ENCODE measurements at regions not wholly inside any gene's neighbourhood (a gene's known extent, or its start where the extent isn't known, plus 50 kb on each side); places are given as distances from the start of the nearest gene placed in this dataset.

- no peaks in the 10 kb centered on the region for H4K20me1 ChIP-seq (ENCODE audit: insufficient read depth, low read depth, low read length)
- H2AFZ ChIP-seq (ENCODE audit: low read length), result no peak overlapping the region
- H3K36me3 ChIP-seq (ENCODE audit: insufficient read depth, low read length), result no peaks in the 10 kb centered on the region
- no peak for DNase-seq
- H3K9me2 ChIP-seq (replicated peaks; ENCODE audit: insufficient read depth, low read length), result no peaks in the 10 kb centered on the region
- H3K4me3 ChIP-seq (ENCODE audit: low read length), result no peak overlapping the region
- no peak overlapping the region for H3K27ac ChIP-seq (ENCODE audit: low read length)
- H3K79me2 ChIP-seq (ENCODE audit: low read length), result no peaks in the 10 kb centered on the region
- H3K4me2 ChIP-seq (ENCODE audit: low read depth, low read length, poor library complexity, severe bottlenecking), result no peak overlapping the region
- H3K9me3 ChIP-seq (ENCODE audit: low read length), result no peaks in the 10 kb centered on the region
- H3K27me3 ChIP-seq (ENCODE audit: low read length), result no peaks in the 10 kb centered on the region
- no peaks in the 10 kb centered on the region for H3K4me1 ChIP-seq (ENCODE audit: low read length)
- no peak overlapping the region for H3K9ac ChIP-seq (ENCODE audit: low read length)
Observed at GRCh38 chr18:25633563-25633962, 281.6 kb upstream of the ZNF521 start.

DNA sequence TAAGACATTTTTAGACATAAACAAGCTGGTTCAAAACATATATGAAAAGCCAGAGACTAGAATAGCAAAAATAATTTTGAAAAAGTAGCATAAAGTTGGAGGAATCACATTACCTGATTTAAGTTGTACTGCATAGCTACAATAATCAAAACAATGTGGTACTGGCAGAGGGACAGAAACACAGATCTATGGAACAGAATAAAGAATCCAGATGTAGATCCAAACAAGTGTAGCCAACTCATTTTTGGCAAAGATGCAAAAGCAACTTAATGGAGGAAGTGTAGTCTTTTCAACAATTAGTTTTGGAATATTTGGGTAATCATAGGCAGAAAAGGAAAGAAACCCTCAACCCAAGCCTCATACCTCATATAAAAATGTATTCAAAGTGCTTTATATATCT, 278.7 kb upstream of the ZNF521 start:
- no peak overlapping the region for H3K4me3 ChIP-seq (ENCODE audit: low read length)
- no peak overlapping the region for H3K4me2 ChIP-seq (ENCODE audit: low read depth, low read length, poor library complexity, severe bottlenecking)
- no peaks in the 10 kb centered on the region for H4K20me1 ChIP-seq (ENCODE audit: insufficient read depth, low read depth, low read length)
- no peaks in the 10 kb centered on the region for H3K9me2 ChIP-seq (replicated peaks; ENCODE audit: insufficient read depth, low read length)
- no peak for DNase-seq
- H3K27me3 ChIP-seq (ENCODE audit: low read length), result no peaks in the 10 kb centered on the region
- H3K27ac ChIP-seq (ENCODE audit: low read length), result no peak overlapping the region
- no peak overlapping the region for H2AFZ ChIP-seq (ENCODE audit: low read length)
- H3K79me2 ChIP-seq (ENCODE audit: low read length), result no peaks in the 10 kb centered on the region
- no peaks in the 10 kb centered on the region for H3K36me3 ChIP-seq (ENCODE audit: insufficient read depth, low read length)
- H3K9ac ChIP-seq (ENCODE audit: low read length), result no peak overlapping the region
- peaks cover 7% of the 10 kb centered on the region for H3K9me3 ChIP-seq (ENCODE audit: low read length)
- H3K4me1 ChIP-seq (ENCODE audit: low read length), result no peaks in the 10 kb centered on the region

DNA sequence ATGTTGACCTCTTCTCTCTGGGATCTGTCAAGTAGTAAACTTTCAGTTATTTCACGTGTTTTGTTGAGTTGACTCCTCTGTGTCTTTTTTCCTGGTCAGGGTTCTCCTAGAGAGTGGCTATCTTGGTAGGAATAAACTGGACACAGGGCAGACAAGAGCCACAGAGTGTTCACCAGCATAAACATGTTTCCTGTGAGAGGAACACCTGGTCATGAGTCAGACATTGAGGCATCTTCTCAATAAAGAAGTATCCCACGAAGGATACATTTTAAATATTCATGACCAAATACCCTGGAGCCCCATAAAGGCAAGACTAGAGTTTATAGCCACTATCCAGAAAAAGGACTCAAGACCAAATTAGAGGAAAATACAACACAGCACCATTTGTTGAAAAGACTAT, 269.7 kb upstream of the ZNF521 start:
- Histone ChIP-seq H3K9me3 (ENCODE audit: low read length) (peaks cover 4% of the 10 kb centered on the region; the same call in 1 of the 2 replicates), H3K36me3 (ENCODE audit: insufficient read depth, low read length) (no peaks in the 10 kb centered on the region), H3K79me2 (ENCODE audit: low read length) (no peaks in the 10 kb centered on the region), H3K27ac (ENCODE audit: low read length) (no peak overlapping the region), H2AFZ (ENCODE audit: low read length) (no peak overlapping the region), H3K4me3 (ENCODE audit: low read length) (no peak overlapping the region), H3K27me3 (ENCODE audit: low read length) (no peaks in the 10 kb centered on the region), H4K20me1 (ENCODE audit: insufficient read depth, low read depth, low read length) (no peaks in the 10 kb centered on the region), H3K4me1 (ENCODE audit: low read length) (no peaks in the 10 kb centered on the region), H3K9me2 (replicated peaks; ENCODE audit: insufficient read depth, low read length) (no peaks in the 10 kb centered on the region), H3K4me2 (ENCODE audit: low read depth, low read length, poor library complexity, severe bottlenecking) (no peak overlapping the region), H3K9ac (ENCODE audit: low read length) (no peak overlapping the region)
- DNase-seq, result no peak

DNA sequence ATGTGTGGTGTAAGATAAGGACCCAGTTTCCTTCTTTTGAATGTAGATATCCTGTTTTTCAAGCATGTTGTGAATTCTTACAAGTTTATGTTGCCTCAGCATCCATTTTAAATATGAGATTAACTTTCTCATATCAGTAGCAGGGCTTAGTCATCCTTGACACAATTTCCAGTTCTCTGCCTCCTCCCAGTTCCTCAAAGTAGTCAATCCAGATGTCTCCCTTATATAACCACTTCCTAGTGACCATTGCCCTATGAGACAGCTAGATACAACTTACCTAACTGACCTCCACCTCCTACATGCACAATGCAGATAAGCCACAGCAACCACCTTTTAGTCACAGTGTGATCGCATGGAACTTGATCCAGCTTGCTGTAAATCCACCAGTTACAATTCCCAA, 269.2 kb upstream of the ZNF521 start:
- no peak for DNase-seq
- Histone ChIP-seq H3K36me3 (ENCODE audit: insufficient read depth, low read length) (no peaks in the 10 kb centered on the region), H3K27me3 (ENCODE audit: low read length) (no peaks in the 10 kb centered on the region), H3K4me3 (ENCODE audit: low read length) (no peak overlapping the region), H3K79me2 (ENCODE audit: low read length) (no peaks in the 10 kb centered on the region), H4K20me1 (ENCODE audit: insufficient read depth, low read depth, low read length) (no peaks in the 10 kb centered on the region), H3K9me3 (ENCODE audit: low read length) (peaks cover 2% of the 10 kb centered on the region; the same call in 1 of the 2 replicates), H3K4me1 (ENCODE audit: low read length) (no peaks in the 10 kb centered on the region), H3K27ac (ENCODE audit: low read length) (no peak overlapping the region), H2AFZ (ENCODE audit: low read length) (no peak overlapping the region), H3K9ac (ENCODE audit: low read length) (no peak overlapping the region), H3K4me2 (ENCODE audit: low read depth, low read length, poor library complexity, severe bottlenecking) (no peak overlapping the region), H3K9me2 (replicated peaks; ENCODE audit: insufficient read depth, low read length) (no peaks in the 10 kb centered on the region)

- DNase-seq, result no peak
- Histone ChIP-seq H3K9ac (ENCODE audit: low read length) (no peak overlapping the region), H3K4me2 (ENCODE audit: low read depth, low read length, poor library complexity, severe bottlenecking) (no peak overlapping the region), H3K4me1 (ENCODE audit: low read length) (no peaks in the 10 kb centered on the region), H2AFZ (ENCODE audit: low read length) (no peak overlapping the region), H4K20me1 (ENCODE audit: insufficient read depth, low read depth, low read length) (no peaks in the 10 kb centered on the region), H3K27me3 (ENCODE audit: low read length) (no peaks in the 10 kb centered on the region), H3K36me3 (ENCODE audit: insufficient read depth, low read length) (no peaks in the 10 kb centered on the region), H3K4me3 (ENCODE audit: low read length) (no peak overlapping the region), H3K79me2 (ENCODE audit: low read length) (no peaks in the 10 kb centered on the region), H3K9me3 (ENCODE audit: low read length) (no peaks in the 10 kb centered on the region), H3K27ac (ENCODE audit: low read length) (no peak overlapping the region), H3K9me2 (replicated peaks; ENCODE audit: insufficient read depth, low read length) (no peaks in the 10 kb centered on the region)
Observed at GRCh38 chr18:25614168-25614567, 262.2 kb upstream of the ZNF521 start.

- no peak for DNase-seq
- H4K20me1 ChIP-seq (ENCODE audit: insufficient read depth, low read depth, low read length), result no peaks in the 10 kb centered on the region
Observed at GRCh38 chr18:25612466-25612865, 260.5 kb upstream of the ZNF521 start.

GRCh38 chr18:25608091-25608490, 256.1 kb upstream of the ZNF521 start:
- Histone ChIP-seq H3K4me2 (ENCODE audit: low read depth, low read length, poor library complexity, severe bottlenecking) (no peak overlapping the region), H3K79me2 (ENCODE audit: low read length) (no peaks in the 10 kb centered on the region), H3K27me3 (ENCODE audit: low read length) (no peaks in the 10 kb centered on the region), H2AFZ (ENCODE audit: low read length) (no peak overlapping the region), H4K20me1 (ENCODE audit: insufficient read depth, low read depth, low read length) (no peaks in the 10 kb centered on the region), H3K27ac (ENCODE audit: low read length) (no peak overlapping the region), H3K9ac (ENCODE audit: low read length) (no peak overlapping the region), H3K9me3 (ENCODE audit: low read length) (no peaks in the 10 kb centered on the region), H3K9me2 (replicated peaks; ENCODE audit: insufficient read depth, low read length) (no peaks in the 10 kb centered on the region), H3K4me3 (ENCODE audit: low read length) (no peak overlapping the region), H3K36me3 (ENCODE audit: insufficient read depth, low read length) (no peaks in the 10 kb centered on the region), H3K4me1 (ENCODE audit: low read length) (no peaks in the 10 kb centered on the region)
- no peak for DNase-seq

More at GRCh38 chr18:25612466-25612865, 260.5 kb upstream of the ZNF521 start:
- no peak overlapping the region for H3K4me3 ChIP-seq (ENCODE audit: low read length)
- H3K4me2 ChIP-seq (ENCODE audit: low read depth, low read length, poor library complexity, severe bottlenecking), result no peak overlapping the region
- no peak overlapping the region for H2AFZ ChIP-seq (ENCODE audit: low read length)
- no peaks in the 10 kb centered on the region for H3K4me1 ChIP-seq (ENCODE audit: low read length)
- H3K36me3 ChIP-seq (ENCODE audit: insufficient read depth, low read length), result no peaks in the 10 kb centered on the region
- no peaks in the 10 kb centered on the region for H3K79me2 ChIP-seq (ENCODE audit: low read length)
- no peaks in the 10 kb centered on the region for H3K9me2 ChIP-seq (replicated peaks; ENCODE audit: insufficient read depth, low read length)
- H3K9ac ChIP-seq (ENCODE audit: low read length), result no peak overlapping the region
- no peaks in the 10 kb centered on the region for H3K9me3 ChIP-seq (ENCODE audit: low read length)
- H3K27me3 ChIP-seq (ENCODE audit: low read length), result no peaks in the 10 kb centered on the region
- no peak overlapping the region for H3K27ac ChIP-seq (ENCODE audit: low read length)

DNA sequence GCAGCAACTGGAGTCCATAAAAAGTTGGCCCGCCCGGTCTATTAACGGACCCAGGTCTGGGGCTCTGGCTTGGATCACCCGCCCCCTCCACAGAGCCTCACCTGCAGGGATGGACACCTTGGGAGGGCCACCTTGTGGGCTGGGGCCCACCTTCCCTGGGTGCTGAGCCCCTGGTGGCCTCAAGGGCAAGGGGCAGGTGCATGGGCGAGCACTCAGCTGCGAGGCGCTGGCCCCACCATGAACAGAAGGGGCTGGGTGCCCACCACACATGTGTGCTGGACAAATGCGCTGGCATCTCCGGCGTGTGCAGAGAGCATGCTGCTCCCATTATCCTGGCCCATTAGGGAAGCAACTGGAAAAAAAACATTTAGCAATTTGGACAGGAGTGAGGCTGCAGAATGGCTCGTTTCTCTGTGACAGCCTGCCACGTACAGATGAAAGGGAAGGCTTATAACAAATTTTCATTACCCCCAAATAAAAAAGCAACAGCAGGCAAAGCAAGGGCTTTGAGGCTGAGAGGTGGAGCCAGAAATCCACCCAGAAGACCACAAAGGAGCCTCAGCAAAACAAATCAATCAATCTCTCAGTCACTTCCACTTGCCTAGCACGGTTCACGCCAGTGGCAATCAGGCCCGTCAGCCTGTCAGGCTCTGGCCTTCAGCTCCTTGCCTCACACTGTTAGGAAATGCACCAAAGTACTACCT, 253.1 kb upstream of the ZNF521 start:
- Histone ChIP-seq H3K79me2 (ENCODE audit: low read length) (no peaks in the 10 kb centered on the region), H3K36me3 (ENCODE audit: insufficient read depth, low read length) (no peaks in the 10 kb centered on the region), H3K27ac (ENCODE audit: low read length) (no peak overlapping the region), H4K20me1 (ENCODE audit: insufficient read depth, low read depth, low read length) (no peaks in the 10 kb centered on the region), H3K4me3 (ENCODE audit: low read length) (no peak overlapping the region), H3K9me2 (replicated peaks; ENCODE audit: insufficient read depth, low read length) (no peaks in the 10 kb centered on the region), H3K9ac (ENCODE audit: low read length) (no peak overlapping the region), H3K27me3 (ENCODE audit: low read length) (no peaks in the 10 kb centered on the region), H3K4me1 (ENCODE audit: low read length) (no peaks in the 10 kb centered on the region), H2AFZ (ENCODE audit: low read length) (no peak overlapping the region), H3K4me2 (ENCODE audit: low read depth, low read length, poor library complexity, severe bottlenecking) (no peak overlapping the region), H3K9me3 (ENCODE audit: low read length) (no peaks in the 10 kb centered on the region)
- DNase-seq, result no peak

Data from Karpas-422 (cell line).